SU-DHL-6 (cell line): ENCODE measurements at regions not wholly inside any gene's neighbourhood (a gene's known extent, or its start where the extent isn't known, plus 50 kb on each side); places are given as distances from the start of the nearest gene placed in this dataset.

Experiments
- EZH2phosphoT487 ChIP-seq: fragments of 200-600 bp; sonication (generic), shearing (Covaris generic); conservative IDR thresholded peaks from 2 replicates; pipeline ENCODE4 v1.6.1; 2018; ENCODE audit warnings: mild to moderate bottlenecking, antibody characterized with exemption, low read length, moderate library complexity, mixed read lengths
- TF ChIP-seq, protein P1 (sequence below): fragments of 200-600 bp; sonication (generic); IDR thresholded peaks from one replicate; pipeline ENCODE4 v1.5.1; 2017; ENCODE audit warnings: antibody characterized with exemption, mild to moderate bottlenecking, low read length, moderate library complexity; ENCODE audit not compliant: insufficient read depth, poor library complexity, severe bottlenecking

DNA sequence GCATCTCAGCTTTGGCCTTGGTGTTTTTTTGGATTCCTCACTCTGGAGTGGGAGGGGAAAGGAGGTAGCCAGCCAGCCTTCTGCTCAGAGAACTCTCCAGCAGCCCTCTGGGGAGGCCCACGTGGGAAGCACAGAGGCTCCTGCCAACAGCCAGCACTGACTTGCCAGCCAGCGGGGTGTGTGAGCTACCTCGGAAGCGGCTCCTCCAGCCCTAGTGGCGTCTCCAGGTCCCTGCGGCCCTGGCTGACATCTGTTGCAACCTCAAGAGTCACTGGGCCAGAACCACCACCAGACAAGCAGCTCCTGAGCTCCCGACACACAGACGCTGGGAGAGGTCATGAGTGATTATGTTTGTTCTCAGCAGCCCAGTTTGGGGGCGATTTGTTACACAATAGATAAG is 180.2 kb upstream of the FZD8 start:
- TF ChIP-seq, protein P1, sequence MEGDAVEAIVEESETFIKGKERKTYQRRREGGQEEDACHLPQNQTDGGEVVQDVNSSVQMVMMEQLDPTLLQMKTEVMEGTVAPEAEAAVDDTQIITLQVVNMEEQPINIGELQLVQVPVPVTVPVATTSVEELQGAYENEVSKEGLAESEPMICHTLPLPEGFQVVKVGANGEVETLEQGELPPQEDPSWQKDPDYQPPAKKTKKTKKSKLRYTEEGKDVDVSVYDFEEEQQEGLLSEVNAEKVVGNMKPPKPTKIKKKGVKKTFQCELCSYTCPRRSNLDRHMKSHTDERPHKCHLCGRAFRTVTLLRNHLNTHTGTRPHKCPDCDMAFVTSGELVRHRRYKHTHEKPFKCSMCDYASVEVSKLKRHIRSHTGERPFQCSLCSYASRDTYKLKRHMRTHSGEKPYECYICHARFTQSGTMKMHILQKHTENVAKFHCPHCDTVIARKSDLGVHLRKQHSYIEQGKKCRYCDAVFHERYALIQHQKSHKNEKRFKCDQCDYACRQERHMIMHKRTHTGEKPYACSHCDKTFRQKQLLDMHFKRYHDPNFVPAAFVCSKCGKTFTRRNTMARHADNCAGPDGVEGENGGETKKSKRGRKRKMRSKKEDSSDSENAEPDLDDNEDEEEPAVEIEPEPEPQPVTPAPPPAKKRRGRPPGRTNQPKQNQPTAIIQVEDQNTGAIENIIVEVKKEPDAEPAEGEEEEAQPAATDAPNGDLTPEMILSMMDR: no peak
- no peak for TF ChIP-seq EZH2phosphoT487
